ENCODE measurements at regions not wholly inside any gene's neighbourhood (a gene's known extent, or its start where the extent isn't known, plus 50 kb on each side); places are given as distances from the start of the nearest gene placed in this dataset.

DNA sequence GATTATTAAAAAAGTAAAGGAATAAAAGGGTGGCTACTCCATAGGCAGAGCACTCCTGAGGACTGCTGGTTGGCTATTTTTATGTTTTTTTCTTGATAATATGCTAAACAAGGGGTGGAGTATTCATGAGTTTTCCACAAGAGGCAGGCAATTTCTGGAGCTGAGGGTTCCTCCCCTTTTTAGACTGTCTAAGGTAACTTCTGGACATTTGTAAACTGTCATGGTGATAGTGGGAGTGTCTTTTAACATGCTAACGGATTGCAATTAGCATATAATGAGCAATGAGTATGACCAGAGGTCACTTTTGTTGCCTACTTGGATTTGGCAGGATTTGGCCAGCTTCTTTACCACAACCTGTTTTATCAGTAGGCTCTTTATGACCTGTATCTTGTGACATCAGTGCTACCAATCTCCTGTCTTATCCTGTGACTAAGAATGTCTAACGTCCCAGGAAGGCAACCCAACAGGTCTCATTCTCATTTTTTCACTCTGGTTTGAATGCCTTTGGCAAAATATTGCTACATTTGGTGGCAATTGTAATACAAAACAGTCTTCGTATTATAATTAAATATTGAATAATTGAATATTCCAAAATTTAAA is 587.8 kb upstream of the POM121L12 start:
- no peaks in the 10 kb centered on the region for H3K4me1 ChIP-seq (replicated peaks)
- H3K27me3 ChIP-seq (replicated peaks; ENCODE audit: insufficient read depth) = no peaks in the 10 kb centered on the region
- no peaks in the 10 kb centered on the region for H3K9me3 ChIP-seq
- H3K4me3 ChIP-seq = no peak overlapping the region
- no peak overlapping the region for H3K27ac ChIP-seq
- WGBS = 44% methylated on average over 3 of the region's 3 CpGs
- no peaks in the 10 kb centered on the region for H3K36me3 ChIP-seq
- no peak for DNase-seq (ENCODE audit: low spot score)
- no peak for TF ChIP-seq POLR2AphosphoS5 (IDR thresholded peaks at IDR 0.05)
- TF ChIP-seq, protein P1, sequence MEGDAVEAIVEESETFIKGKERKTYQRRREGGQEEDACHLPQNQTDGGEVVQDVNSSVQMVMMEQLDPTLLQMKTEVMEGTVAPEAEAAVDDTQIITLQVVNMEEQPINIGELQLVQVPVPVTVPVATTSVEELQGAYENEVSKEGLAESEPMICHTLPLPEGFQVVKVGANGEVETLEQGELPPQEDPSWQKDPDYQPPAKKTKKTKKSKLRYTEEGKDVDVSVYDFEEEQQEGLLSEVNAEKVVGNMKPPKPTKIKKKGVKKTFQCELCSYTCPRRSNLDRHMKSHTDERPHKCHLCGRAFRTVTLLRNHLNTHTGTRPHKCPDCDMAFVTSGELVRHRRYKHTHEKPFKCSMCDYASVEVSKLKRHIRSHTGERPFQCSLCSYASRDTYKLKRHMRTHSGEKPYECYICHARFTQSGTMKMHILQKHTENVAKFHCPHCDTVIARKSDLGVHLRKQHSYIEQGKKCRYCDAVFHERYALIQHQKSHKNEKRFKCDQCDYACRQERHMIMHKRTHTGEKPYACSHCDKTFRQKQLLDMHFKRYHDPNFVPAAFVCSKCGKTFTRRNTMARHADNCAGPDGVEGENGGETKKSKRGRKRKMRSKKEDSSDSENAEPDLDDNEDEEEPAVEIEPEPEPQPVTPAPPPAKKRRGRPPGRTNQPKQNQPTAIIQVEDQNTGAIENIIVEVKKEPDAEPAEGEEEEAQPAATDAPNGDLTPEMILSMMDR (IDR thresholded peaks at IDR 0.05) = no peak
- no peak for TF ChIP-seq POLR2A (IDR thresholded peaks at IDR 0.05)
- intact Hi-C loops (cut with DNase I) = no loop called here

DNA sequence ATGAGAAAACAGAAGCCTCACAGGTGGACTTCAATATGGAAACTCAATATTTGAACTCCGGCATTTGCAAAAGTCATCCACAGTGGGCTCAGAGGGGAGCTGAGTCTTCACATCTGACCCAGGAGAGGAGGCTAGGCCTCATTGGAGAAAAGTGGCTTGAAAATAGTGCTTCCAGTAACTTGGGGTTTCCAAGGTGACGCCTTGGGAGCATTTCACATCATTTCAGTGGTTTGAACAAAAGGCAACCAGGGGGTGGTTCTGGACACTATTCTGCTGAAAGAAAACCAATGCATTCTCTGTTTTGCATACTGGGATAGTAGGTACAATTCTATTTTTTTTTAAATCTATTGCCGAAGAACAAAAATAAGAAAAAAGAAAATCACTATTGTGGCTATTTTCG is 599.2 kb upstream of the POM121L12 start:
- Histone ChIP-seq H3K4me1 (replicated peaks) (no peaks in the 10 kb centered on the region), H3K27me3 (replicated peaks; ENCODE audit: insufficient read depth) (no peaks in the 10 kb centered on the region), H3K36me3 (no peaks in the 10 kb centered on the region), H3K4me3 (no peak overlapping the region), H3K27ac (no peak overlapping the region), H3K9me3 (no peaks in the 10 kb centered on the region)
- no peak for DNase-seq (ENCODE audit: low spot score)
- intact Hi-C loops (cut with DNase I) = no loop called here
- TF ChIP-seq, protein P1 (IDR thresholded peaks at IDR 0.05) = no peak
- TF ChIP-seq POLR2AphosphoS5 (IDR thresholded peaks at IDR 0.05) (no peak), POLR2A (IDR thresholded peaks at IDR 0.05) (no peak)
- WGBS = 94% methylated on average over 4 of the region's 4 CpGs

DNA sequence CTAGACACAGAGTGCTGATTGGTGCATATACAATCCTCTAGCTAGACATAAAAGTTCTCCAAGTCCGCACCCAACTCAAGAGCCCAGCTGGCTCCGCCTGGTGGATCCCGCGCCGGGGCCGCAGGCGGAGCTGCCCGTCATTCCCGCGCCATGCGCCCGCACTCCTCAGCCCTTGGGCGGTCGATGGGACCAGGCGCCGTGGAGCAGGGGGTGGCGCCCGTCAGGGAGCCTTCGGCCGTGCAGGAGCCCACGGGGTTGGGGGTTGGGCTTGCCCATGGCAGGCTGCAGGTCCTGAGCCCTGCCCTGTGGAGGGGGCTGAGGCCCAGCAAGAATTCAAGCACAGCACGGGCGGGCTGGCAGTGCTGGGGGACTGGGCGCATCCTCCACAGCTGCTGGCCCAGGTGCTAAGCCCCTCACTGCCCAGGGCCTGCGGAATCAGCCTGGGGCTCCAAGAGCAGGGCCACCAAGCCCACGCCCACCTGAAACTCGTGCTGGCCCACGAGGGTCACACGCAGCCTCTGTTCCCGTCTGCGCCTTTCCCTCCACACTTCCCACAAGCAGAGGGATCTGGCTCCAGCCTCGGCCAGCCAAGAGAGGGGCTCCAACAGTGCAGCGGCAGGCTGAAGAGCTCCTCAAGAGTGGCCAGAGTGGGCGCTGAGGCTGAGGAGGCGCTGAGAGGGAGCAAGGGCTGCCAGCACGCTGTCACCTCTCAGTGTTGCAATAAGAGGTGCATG is 604.2 kb upstream of the POM121L12 start:
- intact Hi-C loops (cut with DNase I) = no loop called here
- WGBS = 92% methylated on average over 36 of the region's 36 CpGs
- TF ChIP-seq, protein P1 (IDR thresholded peaks at IDR 0.05) = no peak
- no peak for TF ChIP-seq POLR2AphosphoS5 (IDR thresholded peaks at IDR 0.05)
- TF ChIP-seq POLR2A (IDR thresholded peaks at IDR 0.05) = no peak

DNA sequence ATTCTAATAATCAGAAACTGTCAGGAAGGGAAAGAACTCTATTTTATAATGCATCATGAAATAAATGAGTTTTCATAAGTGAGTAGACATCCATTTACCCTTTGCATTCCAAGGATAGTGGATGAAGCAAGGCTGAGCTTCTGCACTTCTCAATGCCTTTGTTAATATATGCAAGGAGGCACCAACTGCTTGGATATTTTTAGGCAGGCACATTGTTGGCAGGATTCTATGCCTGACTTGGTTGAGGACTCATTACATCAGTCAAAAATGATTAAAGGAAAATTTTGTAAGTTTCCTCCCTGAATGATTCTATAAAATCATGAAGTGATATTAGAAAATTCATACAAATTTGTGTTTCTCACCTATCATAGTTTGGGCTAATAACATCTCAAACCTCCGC is 612.2 kb upstream of the POM121L12 start:
- no peaks in the 10 kb centered on the region for H3K36me3 ChIP-seq
- WGBS = 95% methylated on average over 1 of the region's 1 CpG
- H3K4me3 ChIP-seq = no peak overlapping the region
- no peak for DNase-seq (ENCODE audit: low spot score)
- no peaks in the 10 kb centered on the region for H3K9me3 ChIP-seq
- TF ChIP-seq POLR2AphosphoS5 (IDR thresholded peaks at IDR 0.05) = no peak
- no peaks in the 10 kb centered on the region for H3K4me1 ChIP-seq (replicated peaks)
- no peaks in the 10 kb centered on the region for H3K27me3 ChIP-seq (replicated peaks; ENCODE audit: insufficient read depth)
- intact Hi-C loops (cut with DNase I) = no loop called here
- H3K27ac ChIP-seq = no peak overlapping the region

More for the DNA sequence above, 604.2 kb upstream of the POM121L12 start:
- Histone ChIP-seq H3K4me3 (no peak overlapping the region), H3K36me3 (no peaks in the 10 kb centered on the region), H3K9me3 (no peaks in the 10 kb centered on the region), H3K4me1 (replicated peaks) (no peaks in the 10 kb centered on the region), H3K27me3 (replicated peaks; ENCODE audit: insufficient read depth) (no peaks in the 10 kb centered on the region), H3K27ac (no peak overlapping the region)
- no peak for DNase-seq (ENCODE audit: low spot score)

DNA sequence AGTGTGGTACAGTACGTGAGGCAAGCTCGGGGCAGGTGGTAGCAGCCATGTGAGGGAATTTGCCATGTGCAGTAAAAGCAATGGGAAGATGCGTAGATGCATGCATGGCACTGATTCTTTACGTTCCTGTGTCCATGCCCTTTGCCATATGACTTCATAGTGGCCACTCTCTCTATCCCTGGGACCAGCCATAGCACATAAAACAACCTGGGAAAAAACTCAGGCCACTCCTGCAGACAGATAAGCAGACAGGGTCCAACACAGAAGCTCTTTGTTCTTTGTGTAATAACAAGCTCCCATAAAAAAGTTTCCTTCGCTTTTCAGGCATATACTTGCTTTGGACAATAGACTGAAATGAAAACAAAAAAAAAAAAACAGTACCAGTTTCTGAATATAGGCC is 622.4 kb upstream of the POM121L12 start:
- Histone ChIP-seq H3K4me1 (replicated peaks) (no peaks in the 10 kb centered on the region), H3K27me3 (replicated peaks; ENCODE audit: insufficient read depth) (no peaks in the 10 kb centered on the region), H3K27ac (no peak overlapping the region), H3K4me3 (no peak overlapping the region), H3K9me3 (no peaks in the 10 kb centered on the region), H3K36me3 (no peaks in the 10 kb centered on the region)
- WGBS = 44% methylated on average over 5 of the region's 5 CpGs
- no peak for TF ChIP-seq POLR2A (IDR thresholded peaks at IDR 0.05)
- TF ChIP-seq, protein P1 (IDR thresholded peaks at IDR 0.05) = no peak
- no peak for TF ChIP-seq POLR2AphosphoS5 (IDR thresholded peaks at IDR 0.05)
- no peak for DNase-seq (ENCODE audit: low spot score)
- intact Hi-C loops (cut with DNase I) = no loop called here
